Stimulated activated CD8-positive, alpha-beta memory T cell treated with anti-CD3 and anti-CD28 coated beads, Interleukin-7, amount 100 ng/mL, for 48 hours (primary cell): ENCODE measurements at regions not wholly inside any gene's neighbourhood (a gene's known extent, or its start where the extent isn't known, plus 50 kb on each side); places are given as distances from the start of the nearest gene placed in this dataset.

Experiments used
- DNase-seq, 2 donors: peaks; one replicate each; pipeline ENCODE4 v3.0.0-alpha.2; 2020; ENCODE audit warnings: low read depth in 1 of 2; ENCODE audit errors: extremely low read depth in 1 of 2

DNA sequence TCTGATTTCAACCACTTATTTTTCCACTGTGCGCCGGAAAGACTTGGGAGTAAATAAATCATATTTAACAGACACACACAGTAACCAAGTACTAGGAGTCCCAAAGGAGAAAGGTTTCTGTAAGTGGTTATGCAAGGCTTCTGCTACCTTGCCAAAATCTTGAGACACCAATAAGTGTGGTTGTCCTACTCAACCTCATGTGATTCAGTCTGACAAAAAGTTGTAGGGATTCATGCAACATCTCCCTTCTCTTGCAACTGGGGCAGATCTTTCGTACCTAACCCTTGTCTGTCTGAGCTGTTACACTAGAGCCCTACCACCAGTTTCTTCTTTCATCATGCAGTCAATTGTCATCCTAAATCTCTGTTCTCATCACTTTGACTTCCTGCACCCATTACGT is 69.9 kb upstream of the NUDT7 start:
- no peak for DNase-seq

GRCh38 chr16:77657016-77657415 is 65.3 kb upstream of the NUDT7 start:
- DNase-seq: peak in 1 of 2 donors; percentile 1

- DNase-seq: no peak
Observed at GRCh38 chr16:77660311-77660710, 62.0 kb upstream of the NUDT7 start.

DNA sequence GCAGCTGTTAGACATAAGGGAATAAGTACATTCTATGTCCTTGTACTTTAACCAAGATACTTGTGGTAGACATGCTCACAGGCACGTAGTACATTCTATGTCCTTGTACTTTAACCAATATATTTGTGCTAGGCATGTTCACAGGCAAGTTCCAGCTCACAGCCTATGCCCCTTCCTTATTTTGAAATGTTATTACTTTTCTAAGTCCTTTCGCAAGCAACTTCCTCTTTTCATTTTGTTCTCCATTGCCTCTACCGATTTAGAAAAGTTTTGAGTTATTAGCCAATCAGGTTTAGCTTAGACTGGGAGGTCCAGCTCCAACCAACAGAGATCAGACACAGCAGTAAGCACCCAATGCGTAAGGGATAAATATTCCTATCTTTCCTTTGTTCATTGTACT is 60.1 kb upstream of the NUDT7 start:
- DNase-seq: no peak

- no peak for DNase-seq
Observed at GRCh38 chr16:77663711-77664110, 58.6 kb upstream of the NUDT7 start.

- no peak for DNase-seq
Observed at GRCh38 chr16:77666771-77667170, 55.5 kb upstream of the NUDT7 start.

DNA sequence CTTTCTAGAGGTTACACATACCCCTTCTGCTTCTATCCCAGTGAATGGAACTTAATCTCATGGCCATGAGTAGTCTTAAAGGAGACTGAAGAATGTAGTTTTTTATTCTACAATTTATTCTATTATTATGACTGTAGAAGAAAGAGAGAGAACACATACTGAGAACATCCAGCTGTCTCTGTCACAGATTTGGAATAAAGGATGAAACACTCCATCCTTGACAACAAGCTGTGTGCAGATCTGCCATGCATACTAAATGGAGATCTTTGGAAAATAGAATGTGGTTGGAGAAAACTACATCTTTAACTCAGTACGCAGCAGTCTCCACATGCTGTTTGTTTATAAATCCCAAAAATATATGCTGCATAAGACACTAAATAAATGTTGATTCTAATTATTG is 54.1 kb upstream of the NUDT7 start:
- no peak for DNase-seq

GRCh38 chr16:77669057-77669456 is 53.3 kb upstream of the NUDT7 start:
- DNase-seq: no peak
